ENCODE measurements at regions not wholly inside any gene's neighbourhood (a gene's known extent, or its start where the extent isn't known, plus 50 kb on each side); places are given as distances from the start of the nearest gene placed in this dataset.

DNA sequence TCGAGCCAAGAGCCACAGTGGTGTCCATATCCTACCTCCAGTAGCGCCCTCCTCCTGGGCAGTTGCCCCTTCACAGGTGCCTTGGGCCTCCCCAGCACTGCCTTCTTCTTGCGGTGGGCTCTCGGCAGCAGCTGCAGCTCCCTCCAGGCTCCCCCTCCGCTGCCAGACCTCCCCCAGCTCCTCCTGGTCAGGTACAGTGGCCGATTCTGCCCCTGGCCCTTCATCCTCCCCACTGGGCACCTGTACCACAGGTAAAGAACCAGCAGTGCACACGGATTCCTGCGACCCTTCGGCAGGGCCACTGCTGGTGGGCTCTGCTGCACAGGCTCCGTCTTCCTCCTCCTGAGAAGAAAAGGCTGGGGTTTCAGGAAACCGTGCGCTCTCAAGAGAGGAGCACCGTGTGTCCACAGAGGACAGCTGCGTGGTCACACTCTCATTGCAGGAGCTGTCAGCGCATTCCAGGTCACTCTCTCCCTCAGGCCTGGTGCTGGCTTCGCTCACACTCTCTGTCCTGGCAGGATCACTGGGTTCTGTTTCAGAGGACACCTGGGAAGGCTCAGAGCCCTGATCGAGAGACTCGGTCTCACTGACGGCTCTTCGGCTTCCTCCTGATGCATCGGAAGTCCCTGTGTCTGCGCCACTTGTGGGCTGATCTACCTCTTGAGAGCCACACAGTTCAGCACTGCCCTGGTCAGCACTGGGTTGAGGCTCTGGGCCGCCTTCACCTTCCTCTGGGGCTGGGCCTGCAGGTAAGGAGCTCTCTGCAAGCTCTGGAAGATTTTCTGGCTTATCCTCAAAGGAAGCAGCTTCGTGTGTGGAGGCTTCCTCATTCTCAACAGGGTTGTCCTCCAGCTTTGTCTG is 147.4 kb upstream of the STK17B start:
- H3K9me3 ChIP-seq = no peaks in the 10 kb centered on the region
- intact Hi-C loops (cut with DNase I) = no loop called here
- H3K4me3 ChIP-seq = no peak overlapping the region
- H3K4me1 ChIP-seq (ENCODE audit: insufficient read depth) = no peaks in the 10 kb centered on the region
- H3K27ac ChIP-seq = no peak overlapping the region
- no peaks in the 10 kb centered on the region for H3K36me3 ChIP-seq
- DNase-seq = no peak
- no peaks in the 10 kb centered on the region for H3K27me3 ChIP-seq
- WGBS, 3 donors = 93 to 96% (median 95%) methylated on average over 24 of the region's 24 CpGs
- TF ChIP-seq POLR2A (IDR thresholded peaks at IDR 0.05) = no peak
- TF ChIP-seq, protein P1, sequence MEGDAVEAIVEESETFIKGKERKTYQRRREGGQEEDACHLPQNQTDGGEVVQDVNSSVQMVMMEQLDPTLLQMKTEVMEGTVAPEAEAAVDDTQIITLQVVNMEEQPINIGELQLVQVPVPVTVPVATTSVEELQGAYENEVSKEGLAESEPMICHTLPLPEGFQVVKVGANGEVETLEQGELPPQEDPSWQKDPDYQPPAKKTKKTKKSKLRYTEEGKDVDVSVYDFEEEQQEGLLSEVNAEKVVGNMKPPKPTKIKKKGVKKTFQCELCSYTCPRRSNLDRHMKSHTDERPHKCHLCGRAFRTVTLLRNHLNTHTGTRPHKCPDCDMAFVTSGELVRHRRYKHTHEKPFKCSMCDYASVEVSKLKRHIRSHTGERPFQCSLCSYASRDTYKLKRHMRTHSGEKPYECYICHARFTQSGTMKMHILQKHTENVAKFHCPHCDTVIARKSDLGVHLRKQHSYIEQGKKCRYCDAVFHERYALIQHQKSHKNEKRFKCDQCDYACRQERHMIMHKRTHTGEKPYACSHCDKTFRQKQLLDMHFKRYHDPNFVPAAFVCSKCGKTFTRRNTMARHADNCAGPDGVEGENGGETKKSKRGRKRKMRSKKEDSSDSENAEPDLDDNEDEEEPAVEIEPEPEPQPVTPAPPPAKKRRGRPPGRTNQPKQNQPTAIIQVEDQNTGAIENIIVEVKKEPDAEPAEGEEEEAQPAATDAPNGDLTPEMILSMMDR (IDR thresholded peaks at IDR 0.05) = no peak
- TF ChIP-seq EP300 (IDR thresholded peaks at IDR 0.05) = no peak

DNA sequence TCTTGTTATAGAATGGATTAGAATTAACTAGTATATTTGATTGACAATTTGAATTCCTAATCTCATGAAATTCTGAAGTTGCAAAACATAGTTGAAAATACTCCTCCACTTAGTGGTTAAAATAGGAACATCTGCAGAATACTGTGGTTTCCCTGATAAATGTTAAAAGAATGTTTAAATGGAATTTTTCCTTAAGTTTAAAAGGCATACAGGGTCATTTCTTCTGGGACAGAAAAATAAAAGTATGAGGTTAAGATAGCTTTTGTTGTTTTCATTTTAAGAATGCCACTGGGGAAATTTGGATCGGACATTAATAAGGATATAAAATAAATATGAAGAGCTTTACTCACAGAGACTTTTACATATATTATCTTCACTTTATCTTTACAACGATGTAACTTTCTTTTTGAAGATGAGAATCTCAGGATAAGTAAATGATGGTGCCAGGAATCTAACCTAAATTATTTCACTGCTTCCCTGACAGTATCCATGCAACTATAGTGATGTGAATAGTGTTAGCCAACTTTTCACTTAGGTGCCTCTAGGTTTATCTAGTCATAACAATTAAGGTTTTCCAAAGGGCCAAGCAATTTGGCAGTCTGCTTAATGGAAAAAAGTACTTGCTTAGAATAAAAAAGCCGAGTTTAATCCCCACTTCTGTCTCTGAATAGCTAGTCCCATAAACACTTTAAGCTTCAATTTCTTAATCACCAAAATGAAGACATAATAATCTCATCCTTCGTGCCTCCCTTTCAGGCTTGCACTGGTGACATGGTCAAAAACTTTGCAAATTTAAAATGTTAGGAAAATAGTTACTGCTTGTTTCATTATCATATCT is 151.8 kb upstream of the STK17B start:
- TF ChIP-seq POLR2A (IDR thresholded peaks at IDR 0.05) = no peak
- TF ChIP-seq EP300 (IDR thresholded peaks at IDR 0.05) = no peak
- TF ChIP-seq, protein P1 (IDR thresholded peaks at IDR 0.05) = no peak
- Histone ChIP-seq H3K4me1 (ENCODE audit: insufficient read depth) (no peaks in the 10 kb centered on the region), H3K27ac (no peak overlapping the region), H3K27me3 (no peaks in the 10 kb centered on the region), H3K4me3 (no peak overlapping the region), H3K36me3 (no peaks in the 10 kb centered on the region), H3K9me3 (no peaks in the 10 kb centered on the region)
- intact Hi-C loops (cut with DNase I) = no loop called here
- DNase-seq = no peak
- WGBS, 3 donors = 5 to 20% (median 7%) methylated on average over 4 of the region's 4 CpGs

DNA sequence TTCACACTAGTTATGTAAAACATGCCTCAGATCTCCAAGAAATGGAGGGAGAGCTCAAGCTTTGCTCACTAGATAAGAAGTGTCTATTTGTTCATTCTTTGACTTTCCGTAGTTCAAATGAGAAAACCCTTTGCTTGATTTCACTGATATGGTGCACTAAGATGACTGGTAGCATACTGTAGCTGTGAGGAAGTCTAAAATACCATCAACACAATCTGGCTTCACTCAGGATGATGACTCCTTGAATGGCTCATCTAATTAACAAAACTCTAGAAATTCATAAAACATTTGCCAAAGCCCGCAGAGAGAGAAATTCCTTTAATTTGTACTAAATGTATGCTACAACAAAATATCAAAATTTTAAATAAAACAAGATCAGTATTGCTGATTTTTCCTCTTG is 152.8 kb upstream of the STK17B start:
- WGBS, 3 donors = 56 to 81% (median 77%) methylated on average over 2 of the region's 2 CpGs
- no peak for DNase-seq
- Histone ChIP-seq H3K9me3 (no peaks in the 10 kb centered on the region), H3K36me3 (no peaks in the 10 kb centered on the region), H3K27ac (no peak overlapping the region), H3K27me3 (no peaks in the 10 kb centered on the region), H3K4me1 (ENCODE audit: insufficient read depth) (no peaks in the 10 kb centered on the region), H3K4me3 (no peak overlapping the region)
- TF ChIP-seq POLR2A (IDR thresholded peaks at IDR 0.05) = no peak
- no peak for TF ChIP-seq EP300 (IDR thresholded peaks at IDR 0.05)
- TF ChIP-seq, protein P1 (IDR thresholded peaks at IDR 0.05) = no peak
- intact Hi-C loops (cut with DNase I) = no loop called here

DNA sequence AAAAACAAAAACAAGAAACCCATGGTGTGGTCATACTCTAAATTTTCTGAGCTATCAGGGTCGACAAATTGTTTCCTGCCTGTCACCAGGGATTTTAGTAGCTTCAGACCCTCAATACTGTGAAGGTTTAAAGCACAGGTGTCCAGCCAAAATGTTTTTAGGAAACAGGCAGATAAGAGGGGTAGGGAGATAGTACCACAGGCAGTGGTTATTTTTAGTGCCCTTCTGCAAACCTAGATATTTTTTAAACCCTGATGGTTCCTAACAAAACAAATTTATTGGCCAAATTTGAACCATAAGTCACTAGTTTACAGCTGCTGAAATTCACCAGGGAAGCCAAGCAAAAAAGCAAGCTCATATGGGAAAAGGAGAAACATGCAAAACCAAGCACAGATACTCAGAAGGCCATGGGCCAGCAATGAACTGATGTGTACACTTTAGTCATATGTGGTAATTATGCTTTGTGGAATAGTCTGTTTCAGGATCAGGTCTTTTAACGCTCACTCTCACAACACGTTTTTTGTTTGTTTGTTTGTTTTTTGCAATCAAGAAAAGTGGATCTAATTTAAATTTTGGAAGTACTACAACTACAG is 156.8 kb upstream of the STK17B start:
- H3K9me3 ChIP-seq = no peaks in the 10 kb centered on the region
- no peaks in the 10 kb centered on the region for H3K27me3 ChIP-seq
- H3K4me3 ChIP-seq = no peak overlapping the region
- no peak overlapping the region for H3K27ac ChIP-seq
- H3K36me3 ChIP-seq = no peaks in the 10 kb centered on the region
- H3K4me1 ChIP-seq (ENCODE audit: insufficient read depth) = no peaks in the 10 kb centered on the region
- no peak for DNase-seq
- intact Hi-C loops (cut with DNase I) = no loop called here
- WGBS, 3 donors = 56 to 65% (median 58%) methylated on average over 3 of the region's 3 CpGs
- TF ChIP-seq, protein P1 (IDR thresholded peaks at IDR 0.05) = no peak
- TF ChIP-seq EP300 (IDR thresholded peaks at IDR 0.05) (no peak), POLR2A (IDR thresholded peaks at IDR 0.05) (no peak)

Measured in ovary (tissue), 7 donors.